OCI-LY1 (cell line): ENCODE measurements at regions not wholly inside any gene's neighbourhood (a gene's known extent, or its start where the extent isn't known, plus 50 kb on each side); places are given as distances from the start of the nearest gene placed in this dataset.

Experiments used
- H2AFZ ChIP-seq: fragments of 200-600 bp; sonication (generic), shearing (Covaris generic); 2 replicates; pipeline ENCODE4 v1.6.0; 2014; ENCODE audit warnings: antibody characterized with exemption, mild to moderate bottlenecking, low read length
- H3F3A ChIP-seq: fragments of 200-600 bp; sonication (generic), shearing (Covaris generic); 2 replicates; pipeline ENCODE4 v1.6.0; 2014; ENCODE audit warnings: mild to moderate bottlenecking, antibody characterized with exemption, low read length, moderate library complexity; ENCODE audit not compliant: insufficient read depth
- H3K27ac ChIP-seq: fragments of 200-600 bp; sonication (generic); 2 replicates; pipeline ENCODE4 v1.5.1; 2014; ENCODE audit warnings: low read length, mixed run types, mild to moderate bottlenecking, low read depth; ENCODE audit not compliant: poor library complexity, severe bottlenecking
- H3K27me3 ChIP-seq: fragments of 200-600 bp; sonication (generic); 2 replicates; pipeline ENCODE4 v1.6.0; 2014; ENCODE audit warnings: antibody characterized with exemption, mild to moderate bottlenecking, low read length, moderate library complexity; ENCODE audit not compliant: insufficient read depth
- H3K36me3 ChIP-seq: fragments of 200-600 bp; sonication (generic); 2 replicates; pipeline ENCODE4 v1.6.1; 2014; ENCODE audit warnings: mild to moderate bottlenecking, antibody characterized with exemption, low read length, moderate library complexity, mixed read lengths; ENCODE audit not compliant: insufficient read depth
- H3K4me1 ChIP-seq: fragments of 200-600 bp; sonication (generic); 2 replicates; pipeline ENCODE4 v1.5.1; 2014; ENCODE audit warnings: mild to moderate bottlenecking, low read length, moderate library complexity; ENCODE audit not compliant: insufficient read depth, severe bottlenecking
- H3K4me2 ChIP-seq: fragments of 200-600 bp; sonication (generic), shearing (Covaris generic); 2 replicates; pipeline ENCODE4 v1.6.1; 2014; ENCODE audit warnings: low read length
- H3K4me3 ChIP-seq: fragments of 200-600 bp; sonication (generic); 2 replicates; pipeline ENCODE4 v1.5.1; 2014; ENCODE audit warnings: low read length, low read depth, mild to moderate bottlenecking, mixed read lengths; ENCODE audit not compliant: poor library complexity, severe bottlenecking
- H3K79me2 ChIP-seq: fragments of 200-600 bp; shearing (Covaris generic); 2 replicates; pipeline ENCODE4 v1.6.1; 2016; ENCODE audit warnings: mixed run types, low read length, mixed read lengths; ENCODE audit not compliant: insufficient read depth
- H3K9ac ChIP-seq: fragments of 200-600 bp; sonication (generic), shearing (Covaris generic); 2 replicates; pipeline ENCODE4 v1.6.1; 2014; ENCODE audit warnings: mild to moderate bottlenecking, low read length, mixed read lengths
- H3K9me2 ChIP-seq: fragments of 200-600 bp; sonication (generic), shearing (Covaris generic); 2 replicates; pipeline ENCODE4 v1.6.1; 2014; ENCODE audit warnings: low read depth, mild to moderate bottlenecking, low read length, mixed read lengths
- H3K9me3 ChIP-seq: fragments of 200-600 bp; shearing (Covaris generic); 2 replicates; pipeline ENCODE4 v1.6.1; 2014; ENCODE audit warnings: low read length, mixed read lengths
- H4K20me1 ChIP-seq: fragments of 200-600 bp; sonication (generic), shearing (Covaris generic); 2 replicates; pipeline ENCODE4 v1.6.0; 2016; ENCODE audit warnings: mild to moderate bottlenecking, low read length; ENCODE audit not compliant: insufficient read depth
- CTCF ChIP-seq: fragments of 200-600 bp; sonication (generic), shearing (Covaris generic); IDR thresholded peaks from 2 replicates; pipeline ENCODE4 v1.5.1; 2017; ENCODE audit warnings: mild to moderate bottlenecking, antibody characterized with exemption, low read length, moderate library complexity, mixed read lengths
- EZH2 ChIP-seq: fragments of 200-600 bp; sonication (generic), shearing (Covaris generic); IDR thresholded peaks from 2 replicates; pipeline ENCODE4 v1.8.0; 2017; ENCODE audit warnings: borderline replicate concordance, mixed run types, mild to moderate bottlenecking, antibody characterized with exemption, low read length, moderate library complexity, mixed read lengths

DNA sequence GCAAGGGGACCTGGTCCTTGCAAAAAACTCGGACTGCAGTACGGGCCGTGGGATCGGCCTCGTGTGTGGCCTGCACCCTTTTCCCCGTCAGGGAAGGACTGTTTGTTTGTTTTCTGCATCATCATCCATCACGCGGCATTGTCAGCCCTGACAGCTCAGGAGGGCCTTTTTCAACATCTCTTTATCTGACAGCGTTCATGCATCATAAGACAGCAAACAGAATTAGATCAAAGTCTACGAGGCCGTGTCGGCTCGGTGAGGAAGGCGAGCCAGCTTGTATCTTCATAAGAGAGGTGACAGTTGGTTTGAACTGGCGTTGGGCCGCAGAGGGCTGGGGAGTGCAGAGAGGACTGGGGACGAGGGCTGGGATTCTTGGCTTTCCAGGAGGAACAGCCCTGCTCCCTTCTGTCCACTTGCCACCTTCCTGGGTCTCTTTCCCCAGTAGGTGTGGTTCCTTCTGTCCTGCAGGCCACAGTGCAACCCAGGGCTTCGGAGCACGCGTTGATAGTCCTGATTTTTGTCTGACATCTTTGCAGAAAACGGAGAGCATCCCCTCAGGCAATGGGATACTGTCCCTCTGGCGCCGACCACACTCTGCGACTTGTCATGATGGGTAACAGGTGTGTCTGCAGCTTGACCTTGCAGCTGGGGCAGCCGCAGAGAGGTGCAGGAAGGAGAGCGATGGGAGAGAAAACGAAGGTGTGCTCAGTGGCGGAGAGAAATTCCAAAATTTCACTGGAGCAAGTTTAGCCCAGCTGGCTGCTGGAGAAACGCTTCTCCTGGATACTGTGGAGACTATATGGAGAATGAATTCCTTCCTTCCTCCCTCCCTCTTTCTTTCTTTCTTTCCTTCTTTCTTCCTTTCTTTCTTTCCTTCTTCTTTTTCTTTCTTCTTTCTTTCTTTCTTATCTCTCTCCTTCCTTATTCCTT is 104.0 kb upstream of the SHOX start:
- Histone ChIP-seq H3K9me3 (no peaks in the 10 kb centered on the region), H3K9ac (no peak overlapping the region), H3K79me2 (no peaks in the 10 kb centered on the region), H3K27ac (no peak overlapping the region), H4K20me1 (no peaks in the 10 kb centered on the region), H3K27me3 (no peaks in the 10 kb centered on the region), H2AFZ (no peak overlapping the region), H3K36me3 (no peaks in the 10 kb centered on the region), H3K4me3 (no peak overlapping the region), H3K4me1 (no peaks in the 10 kb centered on the region), H3K4me2 (no peak overlapping the region), H3K9me2 (no peaks in the 10 kb centered on the region), H3F3A (no peaks in the 10 kb centered on the region)
- TF ChIP-seq EZH2 (no peak), CTCF (no peak)

GRCh38 chrX:530726-531610 is 99.6 kb upstream of the SHOX start:
- no peak overlapping the region for H2AFZ ChIP-seq
- no peaks in the 10 kb centered on the region for H3K9me3 ChIP-seq
- H3K9ac ChIP-seq: no peak overlapping the region
- H4K20me1 ChIP-seq: no peaks in the 10 kb centered on the region
- no peaks in the 10 kb centered on the region for H3K36me3 ChIP-seq
- TF ChIP-seq EZH2 (no peak), CTCF (no peak)
- no peaks in the 10 kb centered on the region for H3F3A ChIP-seq
- no peaks in the 10 kb centered on the region for H3K27me3 ChIP-seq
- H3K4me2 ChIP-seq: no peak overlapping the region
- H3K4me1 ChIP-seq: no peaks in the 10 kb centered on the region
- H3K9me2 ChIP-seq: no peaks in the 10 kb centered on the region
- no peak overlapping the region for H3K4me3 ChIP-seq
- H3K27ac ChIP-seq: no peak overlapping the region
- no peaks in the 10 kb centered on the region for H3K79me2 ChIP-seq

DNA sequence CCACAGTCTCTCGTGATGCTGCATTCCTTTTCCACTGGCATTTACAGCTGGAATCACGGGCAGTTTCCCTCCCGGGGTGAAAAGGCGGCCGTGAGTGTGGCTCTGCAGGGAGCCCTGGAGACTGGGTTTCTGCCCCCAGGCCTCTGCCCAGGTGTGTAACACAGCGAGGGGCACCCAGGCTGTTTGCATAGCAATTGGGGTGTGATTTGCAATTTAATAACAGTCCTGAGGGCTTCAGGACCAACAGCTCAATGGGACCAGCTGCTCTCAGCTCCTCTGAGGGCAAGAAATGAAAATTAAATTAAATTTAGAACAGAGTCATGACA is 99.0 kb upstream of the SHOX start:
- H3K27ac ChIP-seq: no peak overlapping the region
- H3K4me2 ChIP-seq: no peak overlapping the region
- H2AFZ ChIP-seq: no peak overlapping the region
- H3K4me1 ChIP-seq: no peaks in the 10 kb centered on the region
- no peaks in the 10 kb centered on the region for H3K9me3 ChIP-seq
- H3K27me3 ChIP-seq: no peaks in the 10 kb centered on the region
- no peak overlapping the region for H3K9ac ChIP-seq
- no peak overlapping the region for H3K4me3 ChIP-seq
- H3K79me2 ChIP-seq: no peaks in the 10 kb centered on the region
- H4K20me1 ChIP-seq: no peaks in the 10 kb centered on the region
- H3K9me2 ChIP-seq: no peaks in the 10 kb centered on the region
- TF ChIP-seq EZH2 (no peak), CTCF (no peak)
- no peaks in the 10 kb centered on the region for H3K36me3 ChIP-seq
- H3F3A ChIP-seq: no peaks in the 10 kb centered on the region
